MM.1S (cell line): ENCODE measurements at regions not wholly inside any gene's neighbourhood (a gene's known extent, or its start where the extent isn't known, plus 50 kb on each side); places are given as distances from the start of the nearest gene placed in this dataset.

Experiments
- DNase-seq: peaks from one replicate; pipeline ENCODE4 v3.0.0-alpha.2; 2015
- H2AFZ ChIP-seq: fragments of 300-600 bp; sonication (generic); 2 replicates; pipeline ENCODE4 v1.6.0; 2016; ENCODE audit warnings: antibody characterized with exemption, low read length
- H3F3A ChIP-seq: fragments of 300-600 bp; sonication (generic); 2 replicates; pipeline ENCODE4 v1.6.1; 2016; ENCODE audit warnings: mild to moderate bottlenecking, antibody characterized with exemption, low read length, moderate library complexity, mixed read lengths; ENCODE audit not compliant: insufficient read depth
- H3K27ac ChIP-seq: fragments of 300-600 bp; sonication (generic); 2 replicates; pipeline ENCODE4 v1.5.1; 2016; ENCODE audit warnings: mild to moderate bottlenecking, low read length
- H3K27me3 ChIP-seq: fragments of 300-600 bp; sonication (generic); replicated peaks from 2 replicates; pipeline ENCODE4 v1.6.0; 2016; ENCODE audit warnings: low read length; ENCODE audit not compliant: insufficient read depth
- H3K36me3 ChIP-seq: fragments of 300-600 bp; sonication (generic); replicated peaks from 2 replicates; pipeline ENCODE4 v1.6.1; 2016; ENCODE audit warnings: mild to moderate bottlenecking, low read length, mixed read lengths; ENCODE audit not compliant: insufficient read depth
- H3K4me1 ChIP-seq: fragments of 300-600 bp; sonication (generic); 2 replicates; pipeline ENCODE4 v1.6.1; 2016; ENCODE audit warnings: low read length, mixed read lengths
- H3K4me2 ChIP-seq: fragments of 300-600 bp; sonication (generic); 2 replicates; pipeline ENCODE4 v1.6.0; 2016; ENCODE audit warnings: low read depth, low read length
- H3K4me3 ChIP-seq: fragments of 300-600 bp; sonication (generic); 2 replicates; pipeline ENCODE4 v1.5.1; 2016; ENCODE audit warnings: low read length, mixed read lengths
- H3K79me2 ChIP-seq: fragments of 300-600 bp; sonication (generic); 2 replicates; pipeline ENCODE4 v1.6.1; 2016; ENCODE audit warnings: mixed run types, low read length, mixed read lengths
- H3K9ac ChIP-seq: fragments of 300-600 bp; sonication (generic); 2 replicates; pipeline ENCODE4 v1.6.1; 2016; ENCODE audit warnings: low read length, mixed read lengths
- H3K9me2 ChIP-seq: fragments of 300-600 bp; sonication (generic); replicated peaks from 2 replicates; pipeline ENCODE4 v1.6.1; 2016; ENCODE audit warnings: mild to moderate bottlenecking, low read length, mixed read lengths; ENCODE audit not compliant: insufficient read depth
- H3K9me3 ChIP-seq: fragments of 300-600 bp; sonication (generic); replicated peaks from 2 replicates; pipeline ENCODE4 v1.6.1; 2016; ENCODE audit warnings: mild to moderate bottlenecking, low read length, mixed read lengths; ENCODE audit not compliant: insufficient read depth
- H4K20me1 ChIP-seq: fragments of 300-600 bp; sonication (generic); 2 replicates; pipeline ENCODE4 v1.6.1; 2016; ENCODE audit warnings: mild to moderate bottlenecking, low read length, moderate library complexity, mixed read lengths; ENCODE audit not compliant: insufficient read depth
- EZH2 ChIP-seq: fragments of 300-600 bp; sonication (generic); optimal IDR thresholded peaks from 2 replicates; pipeline ENCODE3; 2017; ENCODE audit warnings: low read depth, mild to moderate bottlenecking, antibody characterized with exemption, low read length, mixed read lengths
- EZH2phosphoT487 ChIP-seq: fragments of 300-600 bp; sonication (generic); IDR thresholded peaks from 2 replicates; pipeline ENCODE4 v1.6.1; 2018; ENCODE audit warnings: antibody characterized with exemption, low read length
- TF ChIP-seq, protein P1 (sequence below): fragments of 300-600 bp; sonication (generic); IDR thresholded peaks from 2 replicates; pipeline ENCODE4 v1.5.1; 2016; ENCODE audit warnings: antibody characterized with exemption, low read length, mixed read lengths

DNA sequence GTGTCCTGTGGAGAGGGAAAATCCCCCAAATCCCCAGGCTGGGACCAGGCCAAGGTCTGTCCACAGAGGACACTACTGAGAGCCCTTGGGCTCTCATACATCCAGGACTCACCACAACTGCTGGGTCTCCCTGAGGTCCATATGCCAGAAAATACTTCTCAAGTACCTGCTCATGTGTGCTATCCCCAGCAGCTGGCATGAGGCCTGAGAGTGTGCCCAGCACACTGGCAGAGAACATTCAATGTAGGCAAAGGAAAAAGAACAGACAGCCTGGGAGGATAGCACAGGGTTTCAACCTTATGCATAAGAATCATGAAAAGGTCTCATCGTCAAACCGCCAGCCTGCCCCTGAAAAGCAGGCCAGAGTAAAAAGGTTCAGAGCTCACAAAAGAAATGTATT lies 154.1 kb upstream of the TAS2R1 start:
- TF ChIP-seq EZH2phosphoT487 (no peak), EZH2 (no peak)
- TF ChIP-seq, protein P1, sequence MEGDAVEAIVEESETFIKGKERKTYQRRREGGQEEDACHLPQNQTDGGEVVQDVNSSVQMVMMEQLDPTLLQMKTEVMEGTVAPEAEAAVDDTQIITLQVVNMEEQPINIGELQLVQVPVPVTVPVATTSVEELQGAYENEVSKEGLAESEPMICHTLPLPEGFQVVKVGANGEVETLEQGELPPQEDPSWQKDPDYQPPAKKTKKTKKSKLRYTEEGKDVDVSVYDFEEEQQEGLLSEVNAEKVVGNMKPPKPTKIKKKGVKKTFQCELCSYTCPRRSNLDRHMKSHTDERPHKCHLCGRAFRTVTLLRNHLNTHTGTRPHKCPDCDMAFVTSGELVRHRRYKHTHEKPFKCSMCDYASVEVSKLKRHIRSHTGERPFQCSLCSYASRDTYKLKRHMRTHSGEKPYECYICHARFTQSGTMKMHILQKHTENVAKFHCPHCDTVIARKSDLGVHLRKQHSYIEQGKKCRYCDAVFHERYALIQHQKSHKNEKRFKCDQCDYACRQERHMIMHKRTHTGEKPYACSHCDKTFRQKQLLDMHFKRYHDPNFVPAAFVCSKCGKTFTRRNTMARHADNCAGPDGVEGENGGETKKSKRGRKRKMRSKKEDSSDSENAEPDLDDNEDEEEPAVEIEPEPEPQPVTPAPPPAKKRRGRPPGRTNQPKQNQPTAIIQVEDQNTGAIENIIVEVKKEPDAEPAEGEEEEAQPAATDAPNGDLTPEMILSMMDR = no peak

DNA sequence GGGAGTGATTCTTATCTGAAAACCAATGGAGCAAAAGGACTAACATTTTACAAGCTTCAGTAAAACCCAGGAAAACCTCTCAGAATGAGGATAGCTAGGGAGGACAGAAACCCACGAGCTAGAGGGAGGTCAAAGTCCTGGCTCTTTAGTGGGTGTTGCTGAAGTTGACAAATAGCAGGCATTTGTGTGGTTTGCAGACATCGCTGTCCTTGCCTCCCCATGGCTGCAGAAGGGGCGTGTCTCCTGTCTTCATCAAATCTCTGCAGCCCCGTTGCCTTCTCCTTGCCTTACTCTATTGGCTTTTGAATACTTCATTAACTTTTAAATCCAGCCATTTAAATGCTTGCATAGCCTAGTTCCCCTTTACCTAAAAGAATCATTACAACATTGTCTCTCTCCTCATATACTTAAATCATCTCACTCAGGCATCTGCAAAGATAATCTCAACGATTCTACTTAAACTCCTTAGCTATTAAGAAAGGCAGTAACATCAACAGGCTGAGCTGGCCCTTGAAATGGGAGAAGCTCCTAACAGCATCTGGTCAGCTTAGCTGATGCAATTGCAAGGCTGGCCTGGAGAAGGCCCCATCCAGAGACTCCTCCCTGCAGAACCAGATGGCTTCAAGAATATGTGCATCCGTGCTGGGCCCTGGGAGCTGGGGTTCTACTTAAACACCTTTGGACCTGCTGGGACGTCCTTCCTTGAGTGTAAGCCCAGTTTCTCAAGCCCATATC lies 152.8 kb upstream of the TAS2R1 start:
- Histone ChIP-seq H3K4me3 (no peak overlapping the region), H2AFZ (no peak overlapping the region), H3K4me1 (no peaks in the 10 kb centered on the region), H3K4me2 (no peak overlapping the region), H3F3A (no peaks in the 10 kb centered on the region), H4K20me1 (no peaks in the 10 kb centered on the region), H3K79me2 (no peaks in the 10 kb centered on the region), H3K27ac (no peak overlapping the region), H3K9ac (no peak overlapping the region), H3K36me3 (no peaks in the 10 kb centered on the region), H3K27me3 (no peaks in the 10 kb centered on the region), H3K9me3 (no peaks in the 10 kb centered on the region), H3K9me2 (no peaks in the 10 kb centered on the region)
- TF ChIP-seq EZH2 = no peak
- TF ChIP-seq, protein P1 = no peak
- TF ChIP-seq EZH2phosphoT487 = no peak
- no peak for DNase-seq

More for the DNA sequence above, 154.1 kb upstream of the TAS2R1 start:
- no peaks in the 10 kb centered on the region for H3K9me3 ChIP-seq
- H3K36me3 ChIP-seq = no peaks in the 10 kb centered on the region
- no peak for DNase-seq
- H3K4me2 ChIP-seq = no peak overlapping the region
- no peak overlapping the region for H2AFZ ChIP-seq
- no peaks in the 10 kb centered on the region for H3K79me2 ChIP-seq
- no peak overlapping the region for H3K9ac ChIP-seq
- H3K27ac ChIP-seq = no peak overlapping the region
- H3K4me1 ChIP-seq = no peaks in the 10 kb centered on the region
- H4K20me1 ChIP-seq = no peaks in the 10 kb centered on the region
- no peak overlapping the region for H3K4me3 ChIP-seq
- no peaks in the 10 kb centered on the region for H3K27me3 ChIP-seq
- H3F3A ChIP-seq = no peaks in the 10 kb centered on the region
- no peaks in the 10 kb centered on the region for H3K9me2 ChIP-seq

DNA sequence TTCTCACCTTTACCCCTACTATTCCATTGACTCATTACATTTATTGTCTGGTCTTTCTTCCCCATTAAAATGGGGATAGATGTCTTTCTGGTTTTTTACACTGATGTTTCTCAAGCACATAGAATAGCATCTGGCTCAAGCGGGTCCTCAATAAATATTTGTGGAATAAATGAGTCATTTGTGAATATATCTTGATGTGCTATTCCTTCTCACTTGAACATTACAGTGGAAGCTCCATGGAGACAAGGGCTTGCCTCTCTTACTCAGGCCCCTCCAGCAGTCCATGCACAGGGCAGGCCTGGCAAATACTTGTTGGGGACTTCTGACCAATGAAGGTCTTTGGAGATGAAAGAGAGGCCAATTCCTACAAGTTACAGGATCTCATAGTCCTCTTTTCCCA lies 151.7 kb upstream of the TAS2R1 start:
- Histone ChIP-seq H3K4me3 (no peak overlapping the region), H4K20me1 (no peaks in the 10 kb centered on the region), H3K9me3 (no peaks in the 10 kb centered on the region), H3K9me2 (no peaks in the 10 kb centered on the region), H3F3A (no peaks in the 10 kb centered on the region), H3K27me3 (no peaks in the 10 kb centered on the region), H3K4me2 (no peak overlapping the region), H3K4me1 (no peaks in the 10 kb centered on the region), H2AFZ (no peak overlapping the region), H3K79me2 (no peaks in the 10 kb centered on the region), H3K27ac (no peak overlapping the region), H3K36me3 (no peaks in the 10 kb centered on the region), H3K9ac (no peak overlapping the region)
- no peak for DNase-seq
- no peak for TF ChIP-seq EZH2
- TF ChIP-seq EZH2phosphoT487 = no peak
- TF ChIP-seq, protein P1 = no peak
